ENCODE measurements at regions not wholly inside any gene's neighbourhood (a gene's known extent, or its start where the extent isn't known, plus 50 kb on each side); places are given as distances from the start of the nearest gene placed in this dataset.

DNA sequence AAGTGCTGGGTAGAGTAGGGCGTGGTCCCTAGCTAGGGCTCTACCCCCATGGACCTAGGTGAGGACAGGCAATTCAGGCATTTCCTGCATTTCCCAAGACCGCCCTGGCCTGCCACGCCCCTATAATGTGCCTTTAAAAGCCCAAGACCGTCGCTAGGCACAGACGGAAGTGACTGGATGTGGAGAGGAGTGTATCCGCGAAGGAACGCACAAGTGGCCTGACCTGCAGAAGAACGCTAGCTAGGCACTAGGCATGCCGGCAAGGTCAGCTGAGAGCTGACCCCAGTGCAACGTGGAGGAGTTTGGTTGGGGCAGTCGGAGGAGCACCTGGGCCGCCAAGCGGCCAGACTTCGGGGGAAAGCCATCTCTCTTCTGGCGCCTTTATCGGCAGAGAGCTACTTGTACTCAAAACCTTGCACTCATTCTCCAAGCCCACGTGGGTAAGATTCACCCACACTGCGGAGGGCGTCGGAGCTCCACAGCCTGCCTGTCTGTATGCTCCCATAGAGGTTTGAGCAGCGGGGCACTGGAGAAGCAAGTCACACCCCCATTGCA lies 370.0 kb downstream of the FGF9 start:
- no peaks in the 10 kb centered on the region for H3K27me3 ChIP-seq
- no peaks in the 10 kb centered on the region for H3K4me1 ChIP-seq
- no peak overlapping the region for H3K4me3 ChIP-seq
- no peak for ATAC-seq
- H3K36me3 ChIP-seq: no peaks in the 10 kb centered on the region
- H3K27ac ChIP-seq: no peak overlapping the region
- 84 to 90% methylated on average over 2 to 8 of the region's 23 CpGs for WGBS, 2 donors (ENCODE audit: low coverage in 1 of 2)
- peaks cover 0 to 13% (median 0%) of the 10 kb centered on the region in 3 donors for H3K9me3 ChIP-seq
- TF ChIP-seq EP300 (IDR thresholded peaks at IDR 0.05) (no peak), POLR2A (IDR thresholded peaks at IDR 0.05) (no peak), POLR2AphosphoS5 (IDR thresholded peaks at IDR 0.05) (no peak)
- TF ChIP-seq, protein P1, sequence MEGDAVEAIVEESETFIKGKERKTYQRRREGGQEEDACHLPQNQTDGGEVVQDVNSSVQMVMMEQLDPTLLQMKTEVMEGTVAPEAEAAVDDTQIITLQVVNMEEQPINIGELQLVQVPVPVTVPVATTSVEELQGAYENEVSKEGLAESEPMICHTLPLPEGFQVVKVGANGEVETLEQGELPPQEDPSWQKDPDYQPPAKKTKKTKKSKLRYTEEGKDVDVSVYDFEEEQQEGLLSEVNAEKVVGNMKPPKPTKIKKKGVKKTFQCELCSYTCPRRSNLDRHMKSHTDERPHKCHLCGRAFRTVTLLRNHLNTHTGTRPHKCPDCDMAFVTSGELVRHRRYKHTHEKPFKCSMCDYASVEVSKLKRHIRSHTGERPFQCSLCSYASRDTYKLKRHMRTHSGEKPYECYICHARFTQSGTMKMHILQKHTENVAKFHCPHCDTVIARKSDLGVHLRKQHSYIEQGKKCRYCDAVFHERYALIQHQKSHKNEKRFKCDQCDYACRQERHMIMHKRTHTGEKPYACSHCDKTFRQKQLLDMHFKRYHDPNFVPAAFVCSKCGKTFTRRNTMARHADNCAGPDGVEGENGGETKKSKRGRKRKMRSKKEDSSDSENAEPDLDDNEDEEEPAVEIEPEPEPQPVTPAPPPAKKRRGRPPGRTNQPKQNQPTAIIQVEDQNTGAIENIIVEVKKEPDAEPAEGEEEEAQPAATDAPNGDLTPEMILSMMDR (IDR thresholded peaks at IDR 0.05): no peak

DNA sequence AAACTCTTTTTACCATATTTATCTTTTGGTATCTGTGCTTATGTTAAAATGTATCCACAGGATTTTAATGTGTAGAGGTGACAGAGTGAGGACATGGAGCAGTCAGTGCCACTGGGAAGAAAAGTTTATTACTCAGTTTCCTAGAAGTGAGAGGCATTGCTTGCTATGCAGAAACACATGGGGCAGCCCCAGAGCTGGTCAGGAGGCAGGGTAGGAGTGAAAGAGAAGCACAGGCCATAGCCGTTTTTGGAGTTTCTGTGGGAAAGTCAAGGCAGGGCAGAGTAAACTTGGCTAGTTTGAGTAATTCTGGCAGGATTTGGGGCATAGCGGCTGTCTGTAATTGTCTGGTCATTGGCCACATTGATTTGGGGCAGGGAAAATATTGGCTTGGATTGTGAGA lies 370.9 kb downstream of the FGF9 start:
- H3K27me3 ChIP-seq: no peaks in the 10 kb centered on the region
- H3K4me1 ChIP-seq: no peaks in the 10 kb centered on the region
- WGBS, 2 donors (ENCODE audit: low coverage in 1 of 2): 80 to 93% methylated on average over 2 of the region's 2 CpGs
- H3K27ac ChIP-seq: no peak overlapping the region
- H3K4me3 ChIP-seq: no peak overlapping the region
- no peaks in the 10 kb centered on the region for H3K36me3 ChIP-seq
- H3K9me3 ChIP-seq: peaks cover 0 to 13% (median 0%) of the 10 kb centered on the region in 3 donors
- TF ChIP-seq POLR2AphosphoS5 (IDR thresholded peaks at IDR 0.05): no peak
- TF ChIP-seq EP300 (IDR thresholded peaks at IDR 0.05): no peak
- ATAC-seq: no peak

DNA sequence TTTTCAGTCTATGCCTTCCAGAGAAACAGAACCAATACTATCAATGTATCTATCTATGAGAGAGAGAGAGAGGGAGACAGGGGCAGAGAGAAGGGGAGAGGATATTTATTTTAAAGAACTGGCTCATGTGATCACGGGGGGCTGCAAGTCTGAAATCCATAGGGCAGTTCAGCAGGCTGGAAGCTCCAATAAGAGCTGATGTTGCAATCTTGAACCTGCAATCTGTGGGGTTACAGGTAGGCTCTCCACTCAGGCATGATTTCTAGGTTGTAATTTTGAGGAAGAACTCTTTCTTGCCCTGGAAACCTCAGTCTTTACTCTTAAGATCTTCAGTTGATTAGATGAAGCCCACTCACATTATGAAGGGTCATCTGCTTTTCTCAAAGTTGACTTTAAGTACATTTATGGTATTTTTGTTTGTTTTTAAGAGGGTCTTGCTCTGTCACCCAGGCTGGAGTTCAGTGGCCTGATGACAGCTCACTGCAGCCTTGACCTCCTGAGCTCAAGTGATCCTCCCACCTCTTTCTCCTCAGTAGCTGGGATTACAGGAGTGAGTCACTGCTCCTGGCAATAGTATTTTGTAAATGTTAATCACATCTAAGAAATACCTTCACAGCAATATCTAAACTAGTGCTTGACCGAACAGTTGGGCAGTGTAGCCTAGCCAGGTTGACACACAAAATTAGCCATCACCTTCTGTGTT lies 376.4 kb downstream of the FGF9 start:
- TF ChIP-seq POLR2AphosphoS5 (IDR thresholded peaks at IDR 0.05): no peak
- TF ChIP-seq, protein P1 (IDR thresholded peaks at IDR 0.05): no peak
- TF ChIP-seq EP300 (IDR thresholded peaks at IDR 0.05): no peak
- no peak for TF ChIP-seq POLR2A (IDR thresholded peaks at IDR 0.05)
- no peak overlapping the region for H3K27ac ChIP-seq
- no peaks in the 10 kb centered on the region for H3K27me3 ChIP-seq
- WGBS, 2 donors (ENCODE audit: low coverage in 1 of 2): 68 to 92% methylated on average over 2 of the region's 2 CpGs
- H3K36me3 ChIP-seq: no peaks in the 10 kb centered on the region
- no peaks in the 10 kb centered on the region for H3K9me3 ChIP-seq
- H3K4me1 ChIP-seq: no peaks in the 10 kb centered on the region
- H3K4me3 ChIP-seq: no peak overlapping the region
- ATAC-seq: no peak

DNA sequence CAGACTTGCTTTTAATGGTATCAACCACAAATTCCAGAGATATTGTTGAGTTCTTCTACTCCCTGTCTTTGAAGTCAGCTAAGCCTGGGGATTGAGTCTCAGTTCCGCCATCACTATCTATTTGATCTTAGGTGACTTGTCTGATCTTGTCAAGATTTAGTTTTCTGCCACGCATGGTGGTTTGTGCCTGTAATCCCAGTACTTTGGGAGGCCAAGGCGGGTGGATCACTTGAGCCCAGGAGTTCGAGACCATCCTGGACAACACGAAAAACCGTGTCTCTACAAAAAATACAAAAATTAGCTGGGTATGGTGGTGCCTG lies 376.9 kb downstream of the FGF9 start:
- no peaks in the 10 kb centered on the region for H3K36me3 ChIP-seq
- no peak overlapping the region for H3K27ac ChIP-seq
- WGBS, 2 donors (ENCODE audit: low coverage in 1 of 2): 60 to 92% methylated on average over 1 to 2 of the region's 6 CpGs
- H3K27me3 ChIP-seq: no peaks in the 10 kb centered on the region
- H3K9me3 ChIP-seq: no peaks in the 10 kb centered on the region
- no peaks in the 10 kb centered on the region for H3K4me1 ChIP-seq
- TF ChIP-seq POLR2AphosphoS5 (IDR thresholded peaks at IDR 0.05): no peak
- TF ChIP-seq, protein P1 (IDR thresholded peaks at IDR 0.05): no peak
- no peak for TF ChIP-seq EP300 (IDR thresholded peaks at IDR 0.05)
- no peak for TF ChIP-seq POLR2A (IDR thresholded peaks at IDR 0.05)
- no peak overlapping the region for H3K4me3 ChIP-seq
- no peak for ATAC-seq

DNA sequence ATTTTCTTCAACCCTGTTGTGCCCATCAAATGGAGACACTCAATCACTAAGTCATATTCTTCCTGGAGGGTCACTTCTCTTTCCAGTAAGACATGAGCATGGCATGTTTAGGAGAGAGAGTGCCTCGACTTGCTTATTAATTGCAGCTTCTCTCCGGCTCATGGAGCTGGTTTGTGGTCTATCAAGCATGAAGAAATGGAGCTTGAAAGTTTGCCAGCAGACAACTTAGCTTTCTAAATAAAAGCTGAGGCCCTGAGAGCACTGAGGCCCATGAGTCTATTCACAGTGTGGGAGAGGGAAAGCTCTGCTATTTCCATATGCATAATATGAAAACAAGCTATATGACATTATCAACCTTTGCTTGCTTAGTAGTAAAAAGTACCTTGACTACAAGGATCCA lies 378.5 kb downstream of the FGF9 start:
- Histone ChIP-seq H3K27me3 (no peaks in the 10 kb centered on the region), H3K4me1 (no peaks in the 10 kb centered on the region), H3K9me3 (no peaks in the 10 kb centered on the region), H3K27ac (no peak overlapping the region), H3K4me3 (no peak overlapping the region), H3K36me3 (no peaks in the 10 kb centered on the region)
- ATAC-seq: no peak
- 83% methylated on average over 1 of the region's 2 CpGs; no CpG with 5 or more reads in 1 of the 2 donors for WGBS, 2 donors (ENCODE audit: low coverage in 1 of 2)
- no peak for TF ChIP-seq POLR2A (IDR thresholded peaks at IDR 0.05)

DNA sequence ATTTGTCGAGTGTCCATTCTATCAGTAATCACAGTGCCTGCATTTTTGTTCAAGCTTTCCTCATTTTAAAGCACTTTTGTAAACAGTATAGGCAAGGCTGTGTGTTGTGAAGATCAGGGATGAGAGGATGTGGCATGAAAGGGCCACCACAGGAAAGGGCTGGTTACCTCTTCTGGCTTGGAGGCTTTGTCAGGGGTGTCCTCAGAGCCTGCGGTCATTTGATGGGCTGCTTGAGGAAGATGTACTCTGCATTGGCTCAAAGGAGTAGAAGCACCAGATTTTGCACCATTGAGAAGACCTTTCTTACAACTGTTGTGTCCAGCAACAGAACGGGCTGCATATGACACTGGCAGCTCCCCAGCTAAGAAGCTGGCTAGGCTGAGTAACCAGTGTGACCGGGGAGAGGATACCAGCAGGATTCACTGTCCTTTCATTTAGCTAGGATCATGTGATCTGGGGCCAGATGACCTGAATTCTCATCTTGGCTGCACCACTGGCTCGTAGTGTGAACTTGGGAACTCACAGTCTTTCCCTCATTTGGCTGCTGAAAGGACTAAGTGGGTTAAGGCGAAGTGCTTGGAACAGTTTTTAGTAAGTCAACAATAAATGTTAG lies 380.2 kb downstream of the FGF9 start:
- no peaks in the 10 kb centered on the region for H3K9me3 ChIP-seq
- H3K27ac ChIP-seq: no peak overlapping the region
- WGBS, 2 donors (ENCODE audit: low coverage in 1 of 2): 79 to 86% methylated on average over 2 to 6 of the region's 6 CpGs
- TF ChIP-seq POLR2AphosphoS5 (IDR thresholded peaks at IDR 0.05) (no peak), EP300 (IDR thresholded peaks at IDR 0.05) (no peak)
- TF ChIP-seq, protein P1 (IDR thresholded peaks at IDR 0.05): no peak
- no peak for ATAC-seq
- H3K27me3 ChIP-seq: no peaks in the 10 kb centered on the region
- H3K36me3 ChIP-seq: no peaks in the 10 kb centered on the region
- no peaks in the 10 kb centered on the region for H3K4me1 ChIP-seq
- H3K4me3 ChIP-seq: no peak overlapping the region

Measured in gastroesophageal sphincter (tissue), 4 donors.